Activated CD8-positive, alpha-beta memory T cell treated with anti-CD3 and anti-CD28 coated beads, Interleukin-2, amount 50 U/mL, for 24 hours (primary cell): ENCODE measurements at regions not wholly inside any gene's neighbourhood (a gene's known extent, or its start where the extent isn't known, plus 50 kb on each side); places are given as distances from the start of the nearest gene placed in this dataset.

Source experiments
- DNase-seq: peaks from one replicate; pipeline ENCODE4 v3.0.0-alpha.2; 2020; ENCODE audit errors: extremely low read depth

- no peak for DNase-seq
These were observed 641.0 kb upstream of the ARGLU1 start for GRCh38 chr13:107208889-107209288.

- no peak for DNase-seq
These were observed 637.6 kb upstream of the ARGLU1 start for GRCh38 chr13:107205318-107206104.

GRCh38 chr13:107203146-107203847 is 635.4 kb upstream of the ARGLU1 start:
- no peak for DNase-seq

- no peak for DNase-seq
These were observed 634.6 kb upstream of the ARGLU1 start for GRCh38 chr13:107202371-107203023.

DNA sequence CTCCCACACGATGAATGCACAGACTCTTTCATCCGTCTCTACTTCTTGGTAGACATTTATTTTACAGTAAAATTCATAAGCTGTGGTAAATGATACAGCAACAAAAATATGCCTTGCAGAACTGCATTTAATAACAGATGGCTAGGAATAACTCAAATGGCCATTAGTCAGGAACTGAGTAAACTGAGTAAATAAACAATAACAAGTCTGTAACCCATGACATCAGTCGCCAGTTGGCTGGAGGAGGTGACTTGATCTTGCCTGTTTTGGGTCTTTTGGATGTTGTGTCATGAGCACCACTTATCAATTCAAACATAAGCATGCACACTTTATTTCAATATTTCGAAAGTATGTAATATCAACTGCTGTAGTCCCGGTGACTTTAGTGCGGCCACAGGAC is 632.6 kb upstream of the ARGLU1 start:
- no peak for DNase-seq

DNA sequence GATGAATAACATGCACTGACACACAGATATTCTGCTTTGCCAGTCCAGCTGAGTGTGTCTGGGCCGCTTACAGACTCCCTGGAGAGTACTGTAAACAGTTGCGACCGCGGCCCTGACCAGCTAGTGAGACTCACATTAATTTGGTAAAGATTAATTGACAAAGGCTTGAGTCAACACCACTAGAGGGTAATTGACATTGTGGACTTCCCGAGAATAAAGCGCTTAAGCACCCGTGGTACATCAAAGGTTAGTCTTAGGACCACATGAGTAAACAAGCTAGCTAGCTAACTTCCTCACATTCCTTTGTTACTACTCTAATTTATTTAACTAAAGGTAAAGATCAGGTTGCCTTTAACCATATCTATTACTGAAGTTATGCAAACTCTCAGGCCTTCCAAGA is 624.4 kb upstream of the ARGLU1 start:
- no peak for DNase-seq

- DNase-seq, result no peak
These were observed 622.1 kb upstream of the ARGLU1 start for GRCh38 chr13:107190065-107190464.

- DNase-seq, result no peak
These were observed 618.0 kb upstream of the ARGLU1 start for GRCh38 chr13:107185889-107186288.

- DNase-seq, result no peak
These were observed 602.5 kb upstream of the ARGLU1 start for GRCh38 chr13:107170270-107170931.

DNA sequence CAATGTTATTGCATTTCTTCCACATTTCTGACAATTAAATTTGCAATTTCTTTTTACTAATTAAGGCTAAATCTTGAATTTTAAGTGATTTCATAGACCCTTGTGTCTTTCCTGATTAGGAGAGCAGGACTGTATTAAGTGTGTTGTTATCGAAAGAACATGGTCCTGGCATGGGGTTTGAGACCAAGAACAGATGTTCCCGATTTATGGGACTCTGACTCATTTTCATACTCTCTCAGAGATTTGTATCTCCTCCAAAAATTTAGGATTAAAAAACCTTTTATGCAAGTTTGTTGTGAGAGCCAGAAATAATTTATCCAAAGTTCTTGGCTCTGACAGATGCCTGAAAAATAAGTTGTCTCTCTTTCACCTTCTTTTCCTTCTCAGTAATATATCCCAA is 589.3 kb upstream of the ARGLU1 start:
- DNase-seq, result no peak

- no peak for DNase-seq
These were observed 576.5 kb upstream of the ARGLU1 start for GRCh38 chr13:107144432-107144831.

DNA sequence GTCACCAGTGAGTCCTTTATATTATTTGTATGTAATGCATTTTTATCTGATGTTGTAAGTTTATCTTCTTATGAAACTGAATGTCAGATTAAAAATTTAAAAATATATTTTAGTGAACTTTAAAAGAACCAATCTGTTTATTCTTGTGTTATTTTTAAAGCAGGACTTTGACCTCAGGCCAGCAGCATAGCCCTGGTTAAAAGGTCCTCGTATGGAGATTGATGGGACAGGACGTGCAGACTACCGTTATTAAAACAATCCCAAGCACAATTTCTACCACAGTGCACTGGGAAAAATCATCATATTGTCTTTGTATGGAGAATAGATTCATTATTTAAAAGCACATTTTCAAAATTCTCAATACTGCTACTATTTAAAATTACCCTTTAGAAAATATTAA is 573.8 kb upstream of the ARGLU1 start:
- DNase-seq, result no peak

DNA sequence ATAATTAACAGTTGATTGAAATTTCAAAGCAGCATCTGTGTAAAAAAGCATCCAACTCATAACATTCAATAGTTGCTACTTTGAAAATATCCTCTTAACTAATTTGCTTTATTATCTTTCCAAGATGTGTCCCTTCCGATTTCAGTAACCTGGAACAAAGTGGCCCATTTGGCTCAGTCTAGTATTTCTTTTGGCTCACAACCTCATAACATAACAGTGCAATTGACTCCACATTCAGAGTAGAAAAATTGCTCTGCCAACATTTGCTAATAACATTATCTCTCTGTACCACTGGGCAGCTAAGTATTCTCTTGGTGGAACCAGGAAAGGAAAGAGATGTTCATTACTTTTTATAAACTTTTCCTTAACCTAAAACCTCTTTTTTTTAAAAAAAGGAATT is 571.1 kb upstream of the ARGLU1 start:
- DNase-seq, result no peak

DNA sequence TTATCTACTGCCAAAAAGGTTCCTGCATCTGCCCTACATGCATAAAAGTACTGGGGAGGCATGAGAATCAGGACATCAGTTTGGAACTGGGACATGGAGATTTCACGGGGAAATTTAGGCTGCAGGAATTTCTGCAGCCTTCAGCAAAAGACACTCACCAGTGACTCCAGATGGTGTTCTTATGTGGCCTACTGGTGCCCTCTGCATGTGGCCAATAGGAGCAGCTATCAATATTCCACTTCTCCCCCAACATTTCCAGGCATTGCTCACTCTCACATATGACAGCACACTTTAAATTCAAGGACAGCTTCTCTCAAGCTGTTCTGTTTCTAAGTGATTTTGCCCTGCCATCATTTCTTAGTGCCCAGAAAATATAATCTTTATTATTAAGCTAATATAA is 570.5 kb upstream of the ARGLU1 start:
- DNase-seq, result no peak

- no peak for DNase-seq
These were observed 566.0 kb upstream of the ARGLU1 start for GRCh38 chr13:107133950-107134349.

- no peak for DNase-seq
These were observed 562.6 kb upstream of the ARGLU1 start for GRCh38 chr13:107130566-107130965.

GRCh38 chr13:107124730-107125129 is 556.8 kb upstream of the ARGLU1 start:
- DNase-seq, result no peak

GRCh38 chr13:107124129-107124718 is 556.3 kb upstream of the ARGLU1 start:
- DNase-seq, result no peak

DNA sequence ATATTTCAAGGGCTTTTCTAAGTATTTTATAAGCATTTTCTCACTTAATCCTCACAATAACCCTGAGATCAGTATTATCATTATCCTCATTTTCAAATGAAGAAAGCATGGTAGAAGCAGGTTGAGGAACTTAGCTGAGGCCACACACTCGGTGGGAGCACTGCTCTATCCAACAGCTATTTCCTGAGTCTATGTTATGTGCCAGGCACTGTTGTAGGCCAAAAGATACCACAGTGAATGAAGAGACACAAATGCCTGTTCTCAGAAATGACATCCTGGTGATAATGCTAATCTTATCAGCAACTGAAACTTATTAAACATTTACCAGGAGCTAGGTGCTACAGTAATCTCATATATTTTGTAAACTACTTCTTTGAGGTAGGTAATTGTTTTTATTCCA is 553.9 kb upstream of the ARGLU1 start:
- no peak for DNase-seq

- no peak for DNase-seq
These were observed 552.3 kb upstream of the ARGLU1 start for GRCh38 chr13:107119989-107120881.

- DNase-seq, result no peak
These were observed 550.6 kb upstream of the ARGLU1 start for GRCh38 chr13:107118506-107118905.
